ENCODE measurements at regions not wholly inside any gene's neighbourhood (a gene's known extent, or its start where the extent isn't known, plus 50 kb on each side); places are given as distances from the start of the nearest gene placed in this dataset.

DNA sequence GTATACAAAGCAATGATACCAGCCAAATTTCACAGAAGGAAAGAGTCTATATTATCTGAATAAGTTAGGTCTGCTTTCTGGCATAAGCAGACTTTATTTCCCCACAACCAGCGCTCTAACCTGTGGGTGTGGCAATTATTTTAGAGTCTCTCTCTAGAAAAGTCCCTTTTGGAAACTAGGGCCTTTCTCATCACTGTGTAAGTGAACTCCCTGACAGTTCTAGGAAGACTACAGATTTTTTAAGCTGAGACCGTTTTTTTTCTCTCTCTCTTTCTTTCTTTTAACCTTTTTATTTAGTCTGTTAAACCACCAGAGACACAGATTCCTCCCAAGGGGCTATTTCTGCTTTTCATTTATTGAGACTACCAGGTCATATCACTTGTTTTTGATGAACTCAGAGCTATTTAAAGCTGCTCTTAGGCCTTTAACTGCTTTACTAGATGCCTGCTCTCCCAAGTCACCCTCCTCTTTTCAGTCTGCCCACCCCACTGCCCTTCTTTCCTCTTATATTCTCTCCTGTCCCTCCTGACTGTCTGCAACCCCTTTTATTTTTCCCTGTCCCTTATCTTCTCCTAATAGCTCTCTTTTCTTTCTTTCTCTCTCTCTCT is 69.2 kb upstream of the ARHGAP5 start:
- no peak for DNase-seq (ENCODE audit: extremely low spot score)
- TF ChIP-seq NFRKB (IDR thresholded peaks at IDR 0.05) (no peak), ZNF384 (IDR thresholded peaks at IDR 0.05) (no peak), BHLHE40 (IDR thresholded peaks at IDR 0.05; ENCODE audit: borderline replicate concordance) (no peak), ELF4 (IDR thresholded peaks at IDR 0.05) (no peak), FOXA1 (IDR thresholded peaks at IDR 0.05) (no peak), FOXK2 (IDR thresholded peaks at IDR 0.05) (no peak), CTBP1 (IDR thresholded peaks at IDR 0.05; ENCODE audit: borderline replicate concordance) (no peak), HDGF (IDR thresholded peaks at IDR 0.05; ENCODE audit: borderline replicate concordance) (no peak), FOXM1 (IDR thresholded peaks at IDR 0.05; ENCODE audit: borderline replicate concordance) (no peak), L3MBTL2 (conservative IDR thresholded peaks at IDR 0.05) (no peak), TARDBP (IDR thresholded peaks at IDR 0.05) (no peak), ARNT (IDR thresholded peaks at IDR 0.05) (no peak)
- ChIA-PET POLR2A (no interaction called here), CTCF (no interaction called here)

- no peak for DNase-seq (ENCODE audit: extremely low spot score)
- TF ChIP-seq FOXA1 (IDR thresholded peaks at IDR 0.05) = no peak
- 0 out of 2 replicates have a peak, but pooled peaks have one; percentile 28 for TF ChIP-seq TARDBP (IDR thresholded peaks at IDR 0.05)
- ChIA-PET POLR2A (no interaction called here), CTCF (interaction anchor here (0.7 kb wide), 2 partner anchors 65 to 110 kb away, joined by 3 read pairs; no protein-coding TSS in a partner anchor)
Measured at GRCh38 chr14:32008602-32009193, 68.4 kb upstream of the ARHGAP5 start.

- ChIA-PET CTCF (interaction anchor here (0.7 kb wide), 2 partner anchors 66 to 110 kb away, joined by 3 read pairs; no protein-coding TSS in a partner anchor), POLR2A (no interaction called here)
- no peak for DNase-seq (ENCODE audit: extremely low spot score)
- TF ChIP-seq L3MBTL2 (conservative IDR thresholded peaks at IDR 0.05) (no peak), ELF4 (IDR thresholded peaks at IDR 0.05) (no peak), FOXA1 (IDR thresholded peaks at IDR 0.05) (no peak), FOXM1 (IDR thresholded peaks at IDR 0.05; ENCODE audit: borderline replicate concordance) (no peak), LEF1 (IDR thresholded peaks at IDR 0.05; ENCODE audit: borderline replicate concordance) (no peak), SP1 (IDR thresholded peaks at IDR 0.05) (no peak), SUZ12 (IDR thresholded peaks at IDR 0.05) (no peak), ARNT (IDR thresholded peaks at IDR 0.05) (no peak), CTBP1 (IDR thresholded peaks at IDR 0.05; ENCODE audit: borderline replicate concordance) (no peak), ZNF384 (IDR thresholded peaks at IDR 0.05) (no peak), TARDBP (IDR thresholded peaks at IDR 0.05) (no peak), FOXK2 (IDR thresholded peaks at IDR 0.05) (no peak)
Measured at GRCh38 chr14:32009221-32009975, 67.7 kb upstream of the ARHGAP5 start.

DNA sequence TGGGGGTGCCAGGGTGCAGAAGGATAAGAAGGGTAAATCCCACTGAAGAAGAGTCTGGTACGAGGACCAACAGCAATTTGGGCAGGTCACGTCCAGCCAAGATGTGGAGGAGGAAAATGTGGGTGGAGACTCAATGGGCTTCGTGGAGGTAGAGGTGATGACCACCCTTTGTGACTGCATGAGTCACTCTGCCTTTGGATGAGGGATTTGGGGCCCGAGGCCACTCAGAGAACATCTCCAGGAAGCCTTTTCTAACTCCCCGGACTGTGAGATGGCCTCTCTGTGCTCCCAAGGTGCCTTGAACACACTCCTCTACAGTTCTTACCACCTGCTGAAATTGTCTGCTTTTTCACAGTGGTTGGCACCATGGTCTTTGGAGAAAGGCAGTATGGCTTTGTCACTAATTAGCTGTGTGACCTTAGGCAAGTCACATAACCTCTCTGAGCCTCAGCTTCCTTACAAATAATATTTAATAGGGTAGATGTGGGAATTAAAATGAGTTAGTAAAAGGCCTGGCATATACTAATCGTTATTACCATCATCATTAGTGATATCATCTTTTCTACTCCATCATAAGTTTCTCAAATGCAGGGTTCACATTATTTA is 67.0 kb upstream of the ARHGAP5 start:
- no peak for TF ChIP-seq ZNF384 (IDR thresholded peaks at IDR 0.05)
- no peak for TF ChIP-seq ELF4 (IDR thresholded peaks at IDR 0.05)
- TF ChIP-seq LEF1 (IDR thresholded peaks at IDR 0.05; ENCODE audit: borderline replicate concordance) = no peak
- no peak for TF ChIP-seq CTBP1 (IDR thresholded peaks at IDR 0.05; ENCODE audit: borderline replicate concordance)
- TF ChIP-seq SP1 (IDR thresholded peaks at IDR 0.05) = no peak
- no peak for TF ChIP-seq L3MBTL2 (conservative IDR thresholded peaks at IDR 0.05)
- TF ChIP-seq PKNOX1 (IDR thresholded peaks at IDR 0.05) = no peak
- no peak for TF ChIP-seq SUZ12 (IDR thresholded peaks at IDR 0.05)
- no peak for TF ChIP-seq ARNT (IDR thresholded peaks at IDR 0.05)
- TF ChIP-seq NFRKB (IDR thresholded peaks at IDR 0.05) = no peak
- no peak for TF ChIP-seq HDGF (IDR thresholded peaks at IDR 0.05; ENCODE audit: borderline replicate concordance)
- no peak for TF ChIP-seq BHLHE40 (IDR thresholded peaks at IDR 0.05; ENCODE audit: borderline replicate concordance)
- no peak for TF ChIP-seq FOXA1 (IDR thresholded peaks at IDR 0.05)
- no peak for TF ChIP-seq FOXM1 (IDR thresholded peaks at IDR 0.05; ENCODE audit: borderline replicate concordance)
- TF ChIP-seq TARDBP (IDR thresholded peaks at IDR 0.05) = no peak
- no peak for TF ChIP-seq FOXK2 (IDR thresholded peaks at IDR 0.05)
- DNase-seq (ENCODE audit: extremely low spot score) = no peak
- ChIA-PET CTCF (no interaction called here), POLR2A (no interaction called here)

GRCh38 chr14:32010604-32011125 is 66.4 kb upstream of the ARHGAP5 start:
- no peak for DNase-seq (ENCODE audit: extremely low spot score)
- TF ChIP-seq L3MBTL2 (conservative IDR thresholded peaks at IDR 0.05) = no peak
- TF ChIP-seq TARDBP (IDR thresholded peaks at IDR 0.05) = no peak
- TF ChIP-seq HDGF (IDR thresholded peaks at IDR 0.05; ENCODE audit: borderline replicate concordance) = no peak
- no peak for TF ChIP-seq BHLHE40 (IDR thresholded peaks at IDR 0.05; ENCODE audit: borderline replicate concordance)
- no peak for TF ChIP-seq CTBP1 (IDR thresholded peaks at IDR 0.05; ENCODE audit: borderline replicate concordance)
- no peak for TF ChIP-seq FOXA1 (IDR thresholded peaks at IDR 0.05)
- no peak for TF ChIP-seq ARNT (IDR thresholded peaks at IDR 0.05)
- no peak for TF ChIP-seq ZNF384 (IDR thresholded peaks at IDR 0.05)
- TF ChIP-seq ELF4 (IDR thresholded peaks at IDR 0.05) = no peak
- TF ChIP-seq SUZ12 (IDR thresholded peaks at IDR 0.05) = no peak
- TF ChIP-seq NFRKB (IDR thresholded peaks at IDR 0.05) = no peak
- TF ChIP-seq FOXM1 (IDR thresholded peaks at IDR 0.05; ENCODE audit: borderline replicate concordance) = no peak
- no peak for TF ChIP-seq FOXK2 (IDR thresholded peaks at IDR 0.05)
- no peak for TF ChIP-seq LEF1 (IDR thresholded peaks at IDR 0.05; ENCODE audit: borderline replicate concordance)
- no peak for TF ChIP-seq PKNOX1 (IDR thresholded peaks at IDR 0.05)
- POLR2A ChIA-PET = no interaction called here
- CTCF ChIA-PET = no interaction called here

Data from HEK293T (cell line).